Thyroid gland (tissue), 4 donors: ENCODE measurements at regions not wholly inside any gene's neighbourhood (a gene's known extent, or its start where the extent isn't known, plus 50 kb on each side); places are given as distances from the start of the nearest gene placed in this dataset.

Experiments
- DNase-seq, 2 donors: peaks; one replicate each; pipeline ENCODE4 v3.0.0-alpha.2; 2019
- H3K27ac ChIP-seq, 3 donors: fragments of 200-600 bp; sonication (generic); 1 replicate in 2 of 3; 2 replicates in 1 of 3; pipeline ENCODE4 v1.5.1; 2016 to 2019; ENCODE audit warnings: mild to moderate bottlenecking in 1 of 3, moderate library complexity in 1 of 3
- H3K27me3 ChIP-seq: fragments of 200-600 bp; sonication (generic); one replicate; pipeline ENCODE4 v1.5.1; 2019
- H3K36me3 ChIP-seq, 2 donors: fragments of 200-600 bp; sonication (generic); one replicate each; pipeline ENCODE4 v1.5.1; 2016 to 2019
- H3K4me1 ChIP-seq, 2 donors: fragments of 200-600 bp; sonication (generic); one replicate each; pipeline ENCODE4 v1.5.1; 2017 to 2019
- H3K4me3 ChIP-seq, 3 donors: fragments of 200-600 bp; sonication (generic); replicated peaks in 1 of 3; 1 replicate in 2 of 3; 2 replicates in 1 of 3; pipeline ENCODE4 v1.5.1; 2016; ENCODE audit warnings: mild to moderate bottlenecking in 1 of 3
- H3K9me3 ChIP-seq: fragments of 200-600 bp; sonication (generic); one replicate; pipeline ENCODE4 v1.5.1; 2017
- CTCF ChIP-seq, 6 experiments: fragments of 200-600 bp in 3 of 6; fragments of 450-650 bp in 3 of 6; sonication (generic) in 3 of 6; IDR thresholded peaks; one replicate each; pipeline ENCODE4 v1.5.1; 2016 to 2019; ENCODE audit warnings: antibody characterized with exemption in 6 of 6, mild to moderate bottlenecking in 2 of 6, inconsistent platforms in 1 of 6, moderate library complexity in 1 of 6
- POLR2A ChIP-seq, 2 donors: fragments of 450-650 bp; IDR thresholded peaks; one replicate each; pipeline ENCODE4 v1.6.1; 2017; ENCODE audit warnings: antibody characterized with exemption in 2 of 2, mild to moderate bottlenecking in 2 of 2, moderate library complexity in 1 of 2
- WGBS, 2 donors: methylation state at CpG; one replicate each; pipeline ENCODE4 v1.1.5; 2017; 5-methylcytosine and 5-hydroxymethylcytosine counted together
- intact Hi-C: fragments of 100-400 bp; cut with DNase I; formaldehyde crosslinking; loops from one replicate; pipeline ENCODE4 v1.15.1; 2023

GRCh38 chr4:59200992-59201391, 1999.1 kb upstream of the ADGRL3 start:
- no peaks in the 10 kb centered on the region for H3K4me1 ChIP-seq
- DNase-seq = no peak
- H3K27me3 ChIP-seq = no peaks in the 10 kb centered on the region
- WGBS, 2 donors = 76 to 89% methylated on average over 2 of the region's 2 CpGs
- intact Hi-C loops = no loop called here
- H3K36me3 ChIP-seq = no peaks in the 10 kb centered on the region
- no peak overlapping the region for H3K4me3 ChIP-seq
- H3K9me3 ChIP-seq = no peaks in the 10 kb centered on the region
- TF ChIP-seq CTCF (IDR thresholded peaks at IDR 0.05) (no peak), POLR2A (IDR thresholded peaks at IDR 0.05) (no peak)
- H3K27ac ChIP-seq = no peak overlapping the region

GRCh38 chr4:59217910-59218631, 1982.1 kb upstream of the ADGRL3 start:
- Histone ChIP-seq H3K27me3 (no peaks in the 10 kb centered on the region), H3K9me3 (no peaks in the 10 kb centered on the region), H3K36me3 (no peaks in the 10 kb centered on the region), H3K4me1 (no peaks in the 10 kb centered on the region), H3K4me3 (no peak overlapping the region), H3K27ac (no peak overlapping the region)
- intact Hi-C loops = no loop called here
- no peak for DNase-seq
- WGBS, 2 donors = 59 to 64% methylated on average over 5 of the region's 5 CpGs
- no peak for TF ChIP-seq POLR2A (IDR thresholded peaks at IDR 0.05)
- no peak for TF ChIP-seq CTCF (IDR thresholded peaks at IDR 0.05)

- Histone ChIP-seq H3K27ac (no peak overlapping the region), H3K27me3 (no peaks in the 10 kb centered on the region), H3K9me3 (no peaks in the 10 kb centered on the region), H3K4me1 (no peaks in the 10 kb centered on the region), H3K4me3 (no peak overlapping the region), H3K36me3 (no peaks in the 10 kb centered on the region)
- no peak for DNase-seq
- WGBS, 2 donors = 75 to 80% methylated on average over 4 of the region's 4 CpGs
- TF ChIP-seq POLR2A (IDR thresholded peaks at IDR 0.05) = no peak
- no peak for TF ChIP-seq CTCF (IDR thresholded peaks at IDR 0.05)
- intact Hi-C loops = no loop called here
Observed at GRCh38 chr4:59222221-59222620, 1977.9 kb upstream of the ADGRL3 start.

- intact Hi-C loops = no loop called here
- Histone ChIP-seq H3K27me3 (no peaks in the 10 kb centered on the region), H3K27ac (no peak overlapping the region), H3K36me3 (no peaks in the 10 kb centered on the region), H3K4me3 (no peak overlapping the region), H3K9me3 (no peaks in the 10 kb centered on the region), H3K4me1 (no peaks in the 10 kb centered on the region)
- 39 to 56% methylated on average over 2 of the region's 2 CpGs for WGBS, 2 donors
- no peak for DNase-seq
- TF ChIP-seq CTCF (IDR thresholded peaks at IDR 0.05) (no peak), POLR2A (IDR thresholded peaks at IDR 0.05) (no peak)
Observed at GRCh38 chr4:59223292-59223941, 1976.7 kb upstream of the ADGRL3 start.

- intact Hi-C loops = no loop called here
- no peaks in the 10 kb centered on the region for H3K4me1 ChIP-seq
- no peaks in the 10 kb centered on the region for H3K27me3 ChIP-seq
- H3K36me3 ChIP-seq = no peaks in the 10 kb centered on the region
- DNase-seq = no peak
- H3K27ac ChIP-seq = no peak overlapping the region
- 57 to 74% methylated on average over 3 of the region's 3 CpGs for WGBS, 2 donors
- no peak overlapping the region for H3K4me3 ChIP-seq
- H3K9me3 ChIP-seq = no peaks in the 10 kb centered on the region
- TF ChIP-seq POLR2A (IDR thresholded peaks at IDR 0.05) (no peak), CTCF (IDR thresholded peaks at IDR 0.05) (no peak)
Observed at GRCh38 chr4:59238212-59238611, 1961.9 kb upstream of the ADGRL3 start.
